ENCODE measurements at regions not wholly inside any gene's neighbourhood (a gene's known extent, or its start where the extent isn't known, plus 50 kb on each side); places are given as distances from the start of the nearest gene placed in this dataset.
"Not testable (repeated sequence)": the region's sequence is repeated elsewhere in the genome, so short reads cannot be mapped to it uniquely, and the experiment has no call there.

GRCh38 chr22:47617186-47617585 lies 854.7 kb downstream of the TBC1D22A start:
- DNase-seq: no peak

- no peak for DNase-seq
These were observed 854.1 kb downstream of the TBC1D22A start for GRCh38 chr22:47616396-47617020.

- DNase-seq: no peak
These were observed 852.6 kb downstream of the TBC1D22A start for GRCh38 chr22:47615051-47615450.

- DNase-seq: no peak
These were observed 851.3 kb downstream of the TBC1D22A start for GRCh38 chr22:47613606-47614350.

- not testable (repeated sequence) for DNase-seq
These were observed 850.7 kb downstream of the TBC1D22A start for GRCh38 chr22:47613181-47613580.

GRCh38 chr22:47612311-47612910 lies 850.0 kb downstream of the TBC1D22A start:
- no peak for DNase-seq

- DNase-seq: no peak
These were observed 848.3 kb downstream of the TBC1D22A start for GRCh38 chr22:47610764-47611163.

- DNase-seq: no peak
These were observed 847.8 kb downstream of the TBC1D22A start for GRCh38 chr22:47610281-47610680.

- DNase-seq: no peak
These were observed 847.2 kb downstream of the TBC1D22A start for GRCh38 chr22:47609653-47610052.

GRCh38 chr22:47608421-47608820 lies 846.0 kb downstream of the TBC1D22A start:
- no peak for DNase-seq

- no peak for DNase-seq
These were observed 845.0 kb downstream of the TBC1D22A start for GRCh38 chr22:47607486-47607885.

- no peak for DNase-seq
These were observed 844.0 kb downstream of the TBC1D22A start for GRCh38 chr22:47606426-47606825.

GRCh38 chr22:47605886-47606285 lies 843.4 kb downstream of the TBC1D22A start:
- DNase-seq: no peak

- no peak for DNase-seq
These were observed 843.0 kb downstream of the TBC1D22A start for GRCh38 chr22:47605441-47605840.

- DNase-seq: no peak
These were observed 842.1 kb downstream of the TBC1D22A start for GRCh38 chr22:47604563-47604962.

- DNase-seq: no peak
These were observed 840.3 kb downstream of the TBC1D22A start for GRCh38 chr22:47602732-47603131.

- DNase-seq: no peak
These were observed 839.2 kb downstream of the TBC1D22A start for GRCh38 chr22:47601666-47602065.

- DNase-seq: no peak
These were observed 838.6 kb downstream of the TBC1D22A start for GRCh38 chr22:47600791-47601625.

GRCh38 chr22:47600281-47600680 lies 837.8 kb downstream of the TBC1D22A start:
- no peak for DNase-seq

- no peak for DNase-seq
These were observed 837.3 kb downstream of the TBC1D22A start for GRCh38 chr22:47599753-47600152.

GRCh38 chr22:47598864-47599263 lies 836.4 kb downstream of the TBC1D22A start:
- DNase-seq: no peak

- DNase-seq: no peak
These were observed 834.6 kb downstream of the TBC1D22A start for GRCh38 chr22:47597041-47597440.

GRCh38 chr22:47596176-47596690 lies 833.8 kb downstream of the TBC1D22A start:
- no peak for DNase-seq
